ENCODE measurements at regions not wholly inside any gene's neighbourhood (a gene's known extent, or its start where the extent isn't known, plus 50 kb on each side); places are given as distances from the start of the nearest gene placed in this dataset.

DNA sequence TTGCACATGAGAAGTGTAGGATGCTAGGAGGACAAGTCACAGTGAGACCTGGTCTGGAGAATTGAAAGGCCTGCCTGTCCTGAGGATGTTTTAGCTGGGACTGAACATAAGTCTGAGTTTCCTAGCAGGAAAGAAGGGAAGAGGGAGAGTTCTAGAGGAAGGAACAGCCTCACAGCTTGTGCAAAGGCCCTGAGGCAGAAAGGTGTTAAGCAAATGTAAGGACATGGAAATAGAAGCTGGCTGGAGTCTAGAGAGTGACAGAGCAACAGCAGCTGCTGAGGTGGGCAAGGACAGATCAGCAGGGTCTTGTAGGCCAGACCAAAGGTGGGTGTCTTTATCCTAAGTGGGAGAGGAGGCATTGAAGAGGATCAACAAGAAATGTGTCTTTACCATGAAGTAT is 210.9 kb upstream of the E2F8 start:
- TF ChIP-seq ZC3H10 (CRISPR knock-in tag; IDR thresholded peaks at IDR 0.05), result no peak
- TF ChIP-seq, protein P1, sequence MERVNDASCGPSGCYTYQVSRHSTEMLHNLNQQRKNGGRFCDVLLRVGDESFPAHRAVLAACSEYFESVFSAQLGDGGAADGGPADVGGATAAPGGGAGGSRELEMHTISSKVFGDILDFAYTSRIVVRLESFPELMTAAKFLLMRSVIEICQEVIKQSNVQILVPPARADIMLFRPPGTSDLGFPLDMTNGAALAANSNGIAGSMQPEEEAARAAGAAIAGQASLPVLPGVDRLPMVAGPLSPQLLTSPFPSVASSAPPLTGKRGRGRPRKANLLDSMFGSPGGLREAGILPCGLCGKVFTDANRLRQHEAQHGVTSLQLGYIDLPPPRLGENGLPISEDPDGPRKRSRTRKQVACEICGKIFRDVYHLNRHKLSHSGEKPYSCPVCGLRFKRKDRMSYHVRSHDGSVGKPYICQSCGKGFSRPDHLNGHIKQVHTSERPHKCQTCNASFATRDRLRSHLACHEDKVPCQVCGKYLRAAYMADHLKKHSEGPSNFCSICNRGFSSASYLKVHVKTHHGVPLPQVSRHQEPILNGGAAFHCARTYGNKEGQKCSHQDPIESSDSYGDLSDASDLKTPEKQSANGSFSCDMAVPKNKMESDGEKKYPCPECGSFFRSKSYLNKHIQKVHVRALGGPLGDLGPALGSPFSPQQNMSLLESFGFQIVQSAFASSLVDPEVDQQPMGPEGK (CRISPR knock-in tag; IDR thresholded peaks at IDR 0.05; ENCODE audit: borderline replicate concordance), result no peak
- TF ChIP-seq, protein P2, sequence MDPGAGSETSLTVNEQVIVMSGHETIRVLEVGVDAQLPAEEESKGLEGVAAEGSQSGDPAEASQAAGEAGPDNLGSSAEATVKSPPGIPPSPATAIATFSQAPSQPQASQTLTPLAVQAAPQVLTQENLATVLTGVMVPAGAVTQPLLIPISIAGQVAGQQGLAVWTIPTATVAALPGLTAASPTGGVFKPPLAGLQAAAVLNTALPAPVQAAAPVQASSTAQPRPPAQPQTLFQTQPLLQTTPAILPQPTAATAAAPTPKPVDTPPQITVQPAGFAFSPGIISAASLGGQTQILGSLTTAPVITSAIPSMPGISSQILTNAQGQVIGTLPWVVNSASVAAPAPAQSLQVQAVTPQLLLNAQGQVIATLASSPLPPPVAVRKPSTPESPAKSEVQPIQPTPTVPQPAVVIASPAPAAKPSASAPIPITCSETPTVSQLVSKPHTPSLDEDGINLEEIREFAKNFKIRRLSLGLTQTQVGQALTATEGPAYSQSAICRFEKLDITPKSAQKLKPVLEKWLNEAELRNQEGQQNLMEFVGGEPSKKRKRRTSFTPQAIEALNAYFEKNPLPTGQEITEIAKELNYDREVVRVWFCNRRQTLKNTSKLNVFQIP (CRISPR knock-in tag; IDR thresholded peaks at IDR 0.05; ENCODE audit: borderline replicate concordance, low read depth), result no peak
- no peak for TF ChIP-seq ZFP3 (CRISPR knock-in tag; IDR thresholded peaks at IDR 0.05)
- TF ChIP-seq ZNF8 (CRISPR knock-in tag; IDR thresholded peaks at IDR 0.05), result no peak
- TF ChIP-seq CSDC2 (CRISPR knock-in tag; IDR thresholded peaks at IDR 0.05), result no peak
